NCI-H146 (cell line): ENCODE measurements at regions not wholly inside any gene's neighbourhood (a gene's known extent, or its start where the extent isn't known, plus 50 kb on each side); places are given as distances from the start of the nearest gene placed in this dataset.

Experiments used
- DNase-seq: peaks from one replicate; lab custom pipeline; 2025; lab: John Stamatoyannopoulos, UW

- no peak for DNase-seq
These were observed 62.0 kb downstream of the SUCNR1 start for GRCh38 chr3:151935446-151935845.

- DNase-seq = no peak
These were observed 67.0 kb downstream of the SUCNR1 start for GRCh38 chr3:151940481-151940880.

GRCh38 chr3:151943539-151943938 lies 70.1 kb downstream of the SUCNR1 start:
- DNase-seq = no peak

- no peak for DNase-seq
These were observed 70.9 kb downstream of the SUCNR1 start for GRCh38 chr3:151944356-151944755.

- DNase-seq = no peak
These were observed 73.2 kb downstream of the SUCNR1 start for GRCh38 chr3:151946606-151947005.

- DNase-seq = no peak
These were observed 76.3 kb downstream of the SUCNR1 start for GRCh38 chr3:151949706-151950105.

- no peak for DNase-seq
These were observed 81.9 kb downstream of the SUCNR1 start for GRCh38 chr3:151955356-151955755.

GRCh38 chr3:151960961-151961580 lies 87.6 kb downstream of the SUCNR1 start:
- DNase-seq = no peak

GRCh38 chr3:151962352-151962751 lies 88.9 kb downstream of the SUCNR1 start:
- DNase-seq = no peak

GRCh38 chr3:151962912-151963311 lies 89.5 kb downstream of the SUCNR1 start:
- DNase-seq = no peak

- DNase-seq = no peak
These were observed 91.3 kb downstream of the SUCNR1 start for GRCh38 chr3:151964743-151965142.

GRCh38 chr3:151969026-151969642 lies 95.7 kb downstream of the SUCNR1 start:
- peak; percentile 17 for DNase-seq

- peak; percentile 88 for DNase-seq
These were observed 98.6 kb downstream of the SUCNR1 start for GRCh38 chr3:151971814-151972579.

- DNase-seq = no peak
These were observed 100.6 kb downstream of the SUCNR1 start for GRCh38 chr3:151974067-151974466.

GRCh38 chr3:151976211-151977050 lies 103.0 kb downstream of the SUCNR1 start:
- DNase-seq = no peak

GRCh38 chr3:151979906-151980305 lies 106.5 kb downstream of the SUCNR1 start:
- no peak for DNase-seq

- no peak for DNase-seq
These were observed 110.1 kb downstream of the SUCNR1 start for GRCh38 chr3:151983538-151983937.

GRCh38 chr3:151985787-151986430 lies 112.5 kb downstream of the SUCNR1 start:
- no peak for DNase-seq

- no peak for DNase-seq
These were observed 114.5 kb downstream of the SUCNR1 start for GRCh38 chr3:151987893-151988292.

GRCh38 chr3:151989621-151990020 lies 116.2 kb downstream of the SUCNR1 start:
- DNase-seq = no peak

- DNase-seq = no peak
These were observed 117.4 kb downstream of the SUCNR1 start for GRCh38 chr3:151990696-151991376.
